ENCODE measurements at regions not wholly inside any gene's neighbourhood (a gene's known extent, or its start where the extent isn't known, plus 50 kb on each side); places are given as distances from the start of the nearest gene placed in this dataset.

DNA sequence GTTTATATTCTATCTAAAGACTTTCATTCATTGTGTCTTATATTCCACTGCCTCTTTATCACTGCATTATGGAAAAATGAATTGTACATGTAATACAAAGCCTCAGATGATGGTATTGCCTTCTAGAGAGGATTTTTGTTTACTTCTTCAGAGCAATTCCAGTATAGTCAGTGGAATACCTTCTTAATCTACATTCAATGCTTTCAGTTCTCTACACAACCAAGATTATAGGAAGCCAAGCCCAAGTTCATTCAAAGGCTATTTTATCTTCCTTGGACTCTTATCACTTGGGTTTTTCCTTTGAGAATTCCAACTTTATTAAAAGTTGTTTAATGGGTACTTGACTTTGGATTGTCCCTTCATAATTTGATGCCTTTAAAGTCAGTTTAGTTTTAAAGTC, 1971.0 kb upstream of the FLRT2 start:
- TF ChIP-seq CTCF (IDR thresholded peaks at IDR 0.05; ENCODE audit: extremely low read depth in 1 of 2, insufficient read depth in 1 of 2, low read depth in 1 of 2, low read length in 2 of 2) (no peak), POLR2A (IDR thresholded peaks at IDR 0.05; ENCODE audit: low read depth, low read length) (no peak), JUN (IDR thresholded peaks at IDR 0.05; ENCODE audit: borderline replicate concordance, insufficient read depth, insufficient read length, low read depth) (no peak), EZH2 (IDR thresholded peaks at IDR 0.05; ENCODE audit: borderline replicate concordance, low read depth, low read length, severe bottlenecking) (no peak), POLR2AphosphoS5 (IDR thresholded peaks at IDR 0.05; ENCODE audit: insufficient read depth, low read depth, low read length) (no peak)
